GM19043 (cell line): ENCODE measurements at regions not wholly inside any gene's neighbourhood (a gene's known extent, or its start where the extent isn't known, plus 50 kb on each side); places are given as distances from the start of the nearest gene placed in this dataset.
"Not testable (repeated sequence)": the region's sequence is repeated elsewhere in the genome, so short reads cannot be mapped to it uniquely, and the experiment has no call there.

Source experiments
- ATAC-seq: cut with Tn5 transposase; IDR thresholded peaks from one replicate; pipeline ENCODE4 v1.9.1; 2021; ENCODE audit warnings: low read depth; ENCODE audit not compliant: unreplicated experiment

- ATAC-seq = no peak
These were observed 88.3 kb upstream of the ANTXRL start for GRCh38 chr10:46198516-46198915.

- ATAC-seq = not testable (repeated sequence)
These were observed 84.4 kb upstream of the ANTXRL start for GRCh38 chr10:46202405-46202804.

DNA sequence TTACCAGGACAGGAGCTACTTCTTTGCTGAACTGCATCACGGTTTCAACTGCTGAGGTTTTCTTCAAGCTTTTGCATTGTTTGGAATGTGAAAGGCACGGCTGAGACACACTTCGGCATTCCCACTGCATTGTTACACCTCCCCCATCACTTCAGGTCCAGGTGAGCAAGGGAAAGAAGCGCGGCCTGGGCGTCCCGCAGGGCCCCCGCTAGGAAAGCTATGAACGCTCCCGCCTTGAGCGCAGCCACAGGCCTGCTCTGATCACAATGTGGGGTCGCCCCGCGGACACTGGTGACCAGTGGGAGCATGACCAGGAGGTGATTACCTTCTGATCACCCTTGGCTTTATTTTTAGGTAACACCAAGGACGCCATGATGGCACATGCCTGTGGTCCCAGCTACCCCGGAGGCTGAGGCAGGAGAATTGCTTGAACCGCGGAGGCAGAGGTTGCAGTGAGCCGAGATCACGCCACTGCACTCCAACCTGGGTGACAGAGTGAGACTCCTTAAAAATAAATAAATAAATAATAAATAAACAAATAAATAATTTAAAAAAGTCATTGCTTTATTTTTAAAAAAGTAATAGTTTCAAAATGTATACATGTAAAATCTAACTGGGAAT lies 82.2 kb upstream of the ANTXRL start:
- not testable (repeated sequence) for ATAC-seq

- ATAC-seq = not testable (repeated sequence)
These were observed 76.4 kb upstream of the ANTXRL start for GRCh38 chr10:46210427-46210826.

DNA sequence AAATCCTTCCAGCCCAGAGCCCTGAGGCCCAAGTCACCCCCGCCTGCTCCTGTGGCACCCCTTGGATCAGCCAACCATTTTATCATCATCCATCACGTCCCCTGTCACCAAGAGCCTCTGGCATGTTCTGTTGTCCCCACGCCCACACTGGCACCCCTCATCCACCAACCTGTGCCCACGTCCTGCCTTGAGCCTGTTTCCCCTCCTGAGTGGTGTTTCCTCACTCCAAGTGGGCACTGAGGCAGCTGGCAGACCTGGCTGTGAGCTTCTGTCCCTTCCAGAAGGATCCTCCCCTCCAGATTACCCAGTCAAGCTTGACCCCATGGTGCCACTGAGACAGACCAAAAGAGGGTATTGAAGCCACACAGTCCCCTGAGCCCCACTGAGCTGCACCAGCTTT lies 71.4 kb upstream of the ANTXRL start:
- ATAC-seq = no peak

- no peak for ATAC-seq
These were observed 70.7 kb upstream of the ANTXRL start for GRCh38 chr10:46216003-46216634.

GRCh38 chr10:46216836-46217751 lies 69.7 kb upstream of the ANTXRL start:
- no peak for ATAC-seq

DNA sequence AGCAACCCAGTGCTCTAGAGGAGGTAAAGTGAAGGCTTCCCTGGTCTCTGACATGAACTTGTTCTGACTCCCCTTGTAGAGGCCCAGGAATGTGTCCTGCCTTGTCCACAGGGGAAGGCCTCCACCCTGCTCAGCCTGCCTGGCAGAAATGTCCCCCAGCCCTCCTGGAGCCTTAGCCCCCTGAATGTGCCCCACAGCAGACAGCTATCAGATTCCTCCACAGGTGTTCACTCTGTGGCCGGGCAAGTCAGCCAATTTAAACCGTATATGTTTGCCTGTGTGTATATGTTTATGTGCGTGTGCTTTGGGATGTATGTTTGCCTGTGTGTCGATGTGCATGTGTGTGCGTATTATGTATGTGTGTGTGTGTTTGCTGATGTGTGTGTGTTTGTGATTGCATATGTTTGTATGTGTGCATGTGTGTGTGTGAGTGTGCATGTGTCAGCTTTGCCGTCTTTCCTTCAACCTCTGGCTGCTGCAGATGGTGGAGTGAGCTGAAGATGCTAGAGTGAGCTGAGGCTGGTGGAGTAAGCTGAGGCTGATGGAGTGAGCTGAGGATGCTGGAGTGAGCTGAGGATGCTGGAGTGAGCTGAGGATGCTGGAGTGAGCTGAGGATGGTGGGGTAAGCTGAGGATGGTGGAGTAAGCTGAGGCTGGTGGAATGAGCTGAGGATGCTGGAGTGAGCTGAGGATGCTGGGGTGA lies 68.9 kb upstream of the ANTXRL start:
- ATAC-seq = no peak

DNA sequence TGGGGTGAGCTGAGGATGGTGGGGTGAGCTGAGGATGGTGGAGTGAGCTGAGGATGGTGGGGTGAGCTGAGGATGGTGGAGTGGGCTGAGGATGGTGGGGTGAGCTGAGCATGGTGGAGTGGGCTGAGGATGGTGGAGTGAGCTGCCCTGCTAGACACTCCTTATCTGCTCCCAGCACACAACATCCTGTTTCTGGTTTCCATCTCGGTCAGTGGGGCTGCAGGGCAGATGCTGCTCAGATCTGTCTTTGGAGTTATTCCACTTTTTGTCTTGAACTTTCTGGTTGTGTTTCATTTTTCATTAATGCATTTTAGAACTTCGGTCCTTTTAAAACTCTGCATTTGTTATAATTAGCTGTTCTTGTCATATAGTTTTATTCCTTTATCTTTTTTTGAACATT lies 67.9 kb upstream of the ANTXRL start:
- ATAC-seq = no peak

- ATAC-seq = not testable (repeated sequence)
These were observed 67.3 kb upstream of the ANTXRL start for GRCh38 chr10:46219431-46219990.

- no peak for ATAC-seq
These were observed 66.6 kb upstream of the ANTXRL start for GRCh38 chr10:46220187-46220586.

- ATAC-seq = no peak
These were observed 65.8 kb upstream of the ANTXRL start for GRCh38 chr10:46220872-46221538.

DNA sequence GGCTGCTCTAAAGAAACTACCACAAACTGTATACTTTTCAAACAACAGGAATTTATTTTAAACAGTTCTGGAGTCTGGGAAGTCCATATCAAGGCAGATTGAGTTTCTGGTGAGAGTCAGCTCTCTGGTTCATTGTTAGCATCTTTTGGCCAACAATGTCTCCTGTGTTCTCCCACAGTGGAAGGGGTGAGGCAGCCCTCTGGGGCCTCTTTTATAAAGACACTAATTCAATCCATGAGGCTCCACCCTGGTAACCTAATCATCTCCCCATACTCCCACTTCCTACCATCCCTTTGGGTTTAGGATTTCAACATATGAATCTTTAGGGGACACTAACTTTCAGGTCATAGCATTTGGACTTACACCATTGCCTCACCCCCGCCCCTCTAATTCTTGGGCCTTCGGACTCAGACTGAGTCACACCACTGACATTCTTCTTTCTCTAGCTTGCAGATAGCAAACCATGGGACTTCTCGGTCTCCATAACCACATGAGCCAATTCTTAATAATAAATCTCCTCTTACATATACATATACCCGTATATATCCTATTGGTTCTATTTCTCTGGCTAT lies 64.3 kb upstream of the ANTXRL start:
- ATAC-seq = no peak

DNA sequence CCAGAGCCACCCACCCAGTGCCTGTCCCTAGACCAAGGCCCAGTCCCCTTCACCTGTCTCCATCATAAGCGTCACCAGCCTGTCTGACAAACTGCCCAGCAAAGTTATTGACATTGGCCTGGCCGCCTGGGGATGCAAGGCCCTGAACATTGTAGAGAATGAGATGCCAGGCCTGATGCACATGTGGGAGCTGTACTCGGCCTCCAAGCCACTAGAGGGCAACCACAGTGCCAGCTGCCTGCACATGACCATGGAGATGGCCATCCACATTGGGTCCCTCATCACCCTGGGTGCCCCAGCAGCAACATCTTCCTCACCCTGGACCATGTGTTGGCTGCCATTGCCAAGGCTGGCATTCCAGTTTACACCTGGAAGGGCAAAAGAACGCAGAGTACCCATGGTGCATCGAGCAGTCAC lies 63.7 kb upstream of the ANTXRL start:
- no peak for ATAC-seq

DNA sequence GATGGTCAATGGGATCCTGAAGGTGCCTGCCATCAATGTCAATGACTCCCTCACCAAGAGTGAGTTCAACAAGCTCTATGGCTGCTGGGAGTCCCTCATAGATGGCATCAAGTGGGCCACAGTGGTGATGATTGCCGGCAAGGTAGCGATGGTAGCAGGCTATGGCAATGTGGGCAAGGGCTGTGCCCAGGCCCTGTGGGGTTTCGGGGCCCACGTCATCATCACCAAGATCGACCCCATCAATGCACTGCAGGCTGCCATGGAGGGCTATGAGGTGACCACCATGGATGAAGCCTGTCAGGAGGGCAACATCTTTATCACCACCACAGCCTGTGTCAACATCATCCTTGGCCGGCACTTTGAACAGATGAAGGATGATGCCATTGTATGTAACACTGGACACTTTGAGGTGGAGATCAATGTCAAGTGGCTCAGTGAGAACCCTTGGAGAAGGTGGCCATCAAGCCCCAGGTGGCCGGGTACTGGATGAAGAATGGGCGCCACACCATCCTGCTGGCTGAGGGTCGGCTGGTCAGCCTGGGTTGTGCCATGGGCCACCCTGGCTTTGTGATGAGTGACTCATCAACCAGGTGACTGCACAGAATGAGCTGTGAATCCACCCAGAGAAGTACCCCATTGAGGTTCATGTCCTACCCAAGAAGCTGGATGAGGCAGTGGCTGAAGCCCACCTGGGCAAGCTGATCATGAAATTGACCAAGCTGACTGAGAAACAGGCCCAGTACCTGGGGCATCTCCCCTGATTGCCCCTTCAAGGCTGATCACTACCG lies 63.0 kb upstream of the ANTXRL start:
- no peak for ATAC-seq

GRCh38 chr10:46224414-46224682 lies 62.4 kb upstream of the ANTXRL start:
- no peak for ATAC-seq

GRCh38 chr10:46225597-46225996 lies 61.2 kb upstream of the ANTXRL start:
- ATAC-seq = no peak

DNA sequence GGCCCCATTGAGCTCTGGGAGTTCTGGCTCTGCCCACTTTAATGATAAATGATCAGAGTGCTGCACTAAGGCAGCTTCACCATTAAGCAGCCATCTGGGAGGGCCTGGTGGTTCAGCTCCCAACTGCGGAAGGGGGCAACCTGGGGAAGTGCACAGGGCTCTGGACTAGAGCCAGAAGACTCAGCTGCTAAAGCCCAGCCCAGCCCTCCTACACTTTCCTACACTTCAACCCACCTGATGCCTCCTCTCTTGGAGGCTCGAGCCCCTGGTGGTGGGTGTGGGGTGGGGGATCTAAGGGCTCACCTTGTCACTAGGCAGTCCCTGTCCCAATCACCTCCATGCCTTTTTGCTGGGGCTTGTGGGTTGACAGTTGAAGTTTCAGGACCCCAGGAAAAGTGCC lies 60.6 kb upstream of the ANTXRL start:
- no peak for ATAC-seq

- ATAC-seq = no peak
These were observed 59.8 kb upstream of the ANTXRL start for GRCh38 chr10:46226900-46227558.
